Neural progenitor cell (in vitro differentiated cells): ENCODE measurements at regions not wholly inside any gene's neighbourhood (a gene's known extent, or its start where the extent isn't known, plus 50 kb on each side); places are given as distances from the start of the nearest gene placed in this dataset.

ENCODE experiments used
- DNase-seq: peaks from one replicate; pipeline ENCODE4 v3.0.0-alpha.2; 2016; ENCODE audit warnings: low spot score
- H2AFZ ChIP-seq: fragments of 200-600 bp; sonication (generic); replicated peaks from 2 replicates; pipeline ENCODE4 v1.6.1; 2016; ENCODE audit warnings: antibody characterized with exemption
- H3F3A ChIP-seq: fragments of 200-600 bp; sonication (generic); 2 replicates; pipeline ENCODE4 v1.6.1; 2016; ENCODE audit warnings: antibody characterized with exemption, low read depth
- H3K27ac ChIP-seq: fragments of 200-600 bp; sonication (generic); 2 replicates; pipeline ENCODE4 v1.5.1; 2016; ENCODE audit warnings: mild to moderate bottlenecking
- H3K27me3 ChIP-seq: fragments of 200-600 bp; sonication (generic); 2 replicates; pipeline ENCODE4 v1.6.1; 2016; ENCODE audit warnings: mild to moderate bottlenecking, moderate library complexity
- H3K36me3 ChIP-seq: fragments of 200-600 bp; sonication (generic); 2 replicates; pipeline ENCODE4 v1.5.1; 2016
- H3K4me1 ChIP-seq: fragments of 200-600 bp; sonication (generic); 2 replicates; pipeline ENCODE4 v1.6.1; 2016; ENCODE audit warnings: mixed run types
- H3K4me2 ChIP-seq: fragments of 200-600 bp; sonication (generic); 2 replicates; pipeline ENCODE4 v1.6.1; 2016
- H3K4me3 ChIP-seq: fragments of 200-600 bp; sonication (generic); 2 replicates; pipeline ENCODE4 v1.5.1; 2016
- H3K79me2 ChIP-seq: fragments of 200-600 bp; sonication (generic); 2 replicates; pipeline ENCODE4 v1.6.1; 2016; ENCODE audit warnings: low read depth
- H3K9ac ChIP-seq: fragments of 200-600 bp; sonication (generic); 2 replicates; pipeline ENCODE4 v1.6.1; 2016
- H3K9me3 ChIP-seq: fragments of 200-600 bp; sonication (generic); 2 replicates; pipeline ENCODE4 v1.5.1; 2016; ENCODE audit warnings: low read depth
- H4K20me1 ChIP-seq: fragments of 200-600 bp; sonication (generic); 2 replicates; pipeline ENCODE4 v1.6.1; 2016; ENCODE audit warnings: low read depth
- H3K27ac Mint-ChIP-seq: 3 replicates; pipeline ENCODE4 v1.8.0; 2021; ENCODE audit warnings: mixed read lengths
- H3K27me3 Mint-ChIP-seq: 2 replicates; pipeline ENCODE4 v1.8.0; 2022; ENCODE audit warnings: low read depth, mild to moderate bottlenecking, inconsistent platforms, moderate library complexity, mixed read lengths; ENCODE audit not compliant: insufficient read depth
- H3K36me3 Mint-ChIP-seq: 3 replicates; pipeline ENCODE4 v1.8.0; 2021; ENCODE audit warnings: mixed read lengths
- H3K4me1 Mint-ChIP-seq: 3 replicates; pipeline ENCODE4 v1.8.0; 2021; ENCODE audit warnings: mixed read lengths
- H3K4me3 Mint-ChIP-seq: 3 replicates; pipeline ENCODE4 v1.8.0; 2021; ENCODE audit warnings: mild to moderate bottlenecking, moderate library complexity, mixed read lengths
- H3K9me3 Mint-ChIP-seq: 3 replicates; pipeline ENCODE4 v1.8.0; 2020; ENCODE audit warnings: mixed read lengths
- CTCF ChIP-seq: fragments of 200-600 bp; sonication (generic); IDR thresholded peaks from 2 replicates; pipeline ENCODE4 v1.5.1; 2017; ENCODE audit warnings: antibody characterized with exemption, mild to moderate bottlenecking
- EZH2 ChIP-seq: fragments of 200-600 bp; sonication (generic); IDR thresholded peaks from 2 replicates; pipeline ENCODE4 v1.6.1; 2017; ENCODE audit warnings: antibody characterized with exemption, mild to moderate bottlenecking, moderate library complexity
- EZH2phosphoT487 ChIP-seq: fragments of 200-600 bp; sonication (generic); IDR thresholded peaks from 2 replicates; pipeline ENCODE4 v1.6.1; 2017; ENCODE audit warnings: antibody characterized with exemption

- Mint-ChIP-seq H3K27ac (no peak overlapping the region), H3K36me3 (no peaks in the 10 kb centered on the region), H3K27me3 (peaks cover 2% of the 10 kb centered on the region), H3K4me3 (no peak overlapping the region), H3K9me3 (no peaks in the 10 kb centered on the region), H3K4me1 (peaks cover 29% of the 10 kb centered on the region)
- Histone ChIP-seq H3K4me1 (peaks cover 25% of the 10 kb centered on the region), H3K79me2 (no peaks in the 10 kb centered on the region), H4K20me1 (no peaks in the 10 kb centered on the region), H3K27ac (no peak overlapping the region), H3K4me3 (no peak overlapping the region), H3K27me3 (no peaks in the 10 kb centered on the region), H3K9me3 (no peaks in the 10 kb centered on the region), H3F3A (no peaks in the 10 kb centered on the region), H3K4me2 (no peak overlapping the region), H3K36me3 (no peaks in the 10 kb centered on the region), H2AFZ (no peak overlapping the region), H3K9ac (no peak overlapping the region)
- no peak for TF ChIP-seq EZH2phosphoT487
- TF ChIP-seq EZH2, result no peak
- no peak for TF ChIP-seq CTCF
- DNase-seq, result no peak
Measured at GRCh38 chr18:53749766-53750165, 474.7 kb downstream of the MBD2 start.

- no peaks in the 10 kb centered on the region for H3K9me3 Mint-ChIP-seq
- H3K27me3 Mint-ChIP-seq, result peaks cover 2% of the 10 kb centered on the region
- H3K9ac ChIP-seq, result no peak overlapping the region
- H3F3A ChIP-seq, result no peaks in the 10 kb centered on the region
- H3K4me1 Mint-ChIP-seq, result peaks cover 9% of the 10 kb centered on the region
- no peaks in the 10 kb centered on the region for H3K9me3 ChIP-seq
- H3K79me2 ChIP-seq, result no peaks in the 10 kb centered on the region
- peaks cover 6% of the 10 kb centered on the region for H3K4me1 ChIP-seq
- no peaks in the 10 kb centered on the region for H3K27me3 ChIP-seq
- H3K27ac ChIP-seq, result no peak overlapping the region
- H3K4me3 ChIP-seq, result no peak overlapping the region
- H3K27ac Mint-ChIP-seq, result no peak overlapping the region
- H3K4me3 Mint-ChIP-seq, result no peak overlapping the region
- no peak for DNase-seq
- no peak for TF ChIP-seq CTCF
- no peak for TF ChIP-seq EZH2
- no peak for TF ChIP-seq EZH2phosphoT487
- no peaks in the 10 kb centered on the region for H3K36me3 Mint-ChIP-seq
- no peak overlapping the region for H3K4me2 ChIP-seq
- no peak overlapping the region for H2AFZ ChIP-seq
- H4K20me1 ChIP-seq, result no peaks in the 10 kb centered on the region
- H3K36me3 ChIP-seq, result no peaks in the 10 kb centered on the region
Measured at GRCh38 chr18:53747663-53748160, 476.8 kb downstream of the MBD2 start.

DNA sequence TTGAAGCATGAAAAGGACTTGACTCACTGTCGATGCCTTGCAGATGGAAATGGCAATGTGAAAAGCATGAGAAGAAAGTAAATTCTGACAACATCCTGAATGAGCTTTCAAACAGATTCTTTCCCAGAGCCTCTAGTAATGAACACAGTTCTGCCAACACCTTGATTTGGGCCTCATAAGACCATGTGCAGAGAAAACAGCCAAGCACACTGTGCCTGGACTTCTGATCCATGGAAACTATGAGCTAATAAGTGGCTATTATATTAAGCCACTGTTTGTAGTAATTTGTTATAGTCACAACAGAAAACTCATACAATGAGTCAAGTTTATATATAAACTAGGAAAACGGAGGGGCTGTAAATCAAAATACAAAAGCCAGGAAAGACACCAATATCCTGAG is 477.3 kb downstream of the MBD2 start:
- Histone ChIP-seq H3K9ac (no peak overlapping the region), H3K4me2 (no peak overlapping the region), H3K27me3 (no peaks in the 10 kb centered on the region), H4K20me1 (no peaks in the 10 kb centered on the region), H3K27ac (no peak overlapping the region), H2AFZ (no peak overlapping the region), H3K9me3 (no peaks in the 10 kb centered on the region), H3K4me1 (peaks cover under 1% of the 10 kb centered on the region), H3K4me3 (no peak overlapping the region), H3F3A (no peaks in the 10 kb centered on the region), H3K36me3 (no peaks in the 10 kb centered on the region), H3K79me2 (no peaks in the 10 kb centered on the region)
- no peak overlapping the region for H3K4me3 Mint-ChIP-seq
- peaks cover 5% of the 10 kb centered on the region for H3K4me1 Mint-ChIP-seq
- no peak overlapping the region for H3K27ac Mint-ChIP-seq
- TF ChIP-seq CTCF, result no peak
- no peak for TF ChIP-seq EZH2phosphoT487
- no peak for TF ChIP-seq EZH2
- H3K27me3 Mint-ChIP-seq, result peaks cover 2% of the 10 kb centered on the region
- H3K9me3 Mint-ChIP-seq, result peaks cover 2% of the 10 kb centered on the region
- H3K36me3 Mint-ChIP-seq, result no peaks in the 10 kb centered on the region
- DNase-seq, result no peak

DNA sequence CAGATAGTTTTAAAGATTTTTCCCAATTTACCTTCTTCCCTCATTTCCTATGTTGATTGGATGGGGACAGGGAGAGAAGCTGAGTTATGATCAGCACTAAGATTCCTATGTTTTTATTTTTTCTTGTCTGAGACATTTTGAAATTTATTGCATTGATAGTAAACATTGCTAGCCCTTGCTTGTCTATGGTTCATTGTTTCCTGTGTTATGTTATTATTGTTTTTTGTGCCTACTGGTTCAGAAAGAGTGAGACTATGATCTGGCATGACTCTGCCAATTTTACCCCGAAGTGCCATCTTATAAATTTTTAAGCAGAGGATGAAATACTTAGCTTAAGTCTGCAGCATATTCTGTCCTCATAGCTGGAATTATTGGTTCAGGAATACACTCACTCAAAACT is 478.5 kb downstream of the MBD2 start:
- H3K27me3 ChIP-seq, result no peaks in the 10 kb centered on the region
- H3K27me3 Mint-ChIP-seq, result peaks cover 2% of the 10 kb centered on the region
- no peak for TF ChIP-seq CTCF
- TF ChIP-seq EZH2, result no peak
- TF ChIP-seq EZH2phosphoT487, result no peak
- H3K36me3 Mint-ChIP-seq, result no peaks in the 10 kb centered on the region
- H3F3A ChIP-seq, result no peaks in the 10 kb centered on the region
- no peak overlapping the region for H3K9ac ChIP-seq
- no peak overlapping the region for H3K4me3 ChIP-seq
- no peak for DNase-seq
- no peaks in the 10 kb centered on the region for H3K9me3 ChIP-seq
- H3K79me2 ChIP-seq, result no peaks in the 10 kb centered on the region
- no peak overlapping the region for H3K27ac ChIP-seq
- no peak overlapping the region for H3K27ac Mint-ChIP-seq
- no peaks in the 10 kb centered on the region for H4K20me1 ChIP-seq
- H3K4me1 Mint-ChIP-seq, result peaks cover 5% of the 10 kb centered on the region
- no peak overlapping the region for H2AFZ ChIP-seq
- H3K9me3 Mint-ChIP-seq, result peaks cover 2% of the 10 kb centered on the region
- H3K4me2 ChIP-seq, result no peak overlapping the region
- H3K36me3 ChIP-seq, result no peaks in the 10 kb centered on the region
- no peak overlapping the region for H3K4me3 Mint-ChIP-seq
- no peaks in the 10 kb centered on the region for H3K4me1 ChIP-seq
